PC-3 (cell line): ENCODE measurements at regions not wholly inside any gene's neighbourhood (a gene's known extent, or its start where the extent isn't known, plus 50 kb on each side); places are given as distances from the start of the nearest gene placed in this dataset.

Experiments used
- ATAC-seq: fragments of 200-7000 bp; cut with Tn5 transposase; 2 replicates; pipeline ENCODE4 v1.9.1; 2020; ENCODE audit warnings: mild to moderate bottlenecking, moderate library complexity
- BruUV-seq: library from RNA; stranded (reverse); fragments of 400-500 nt; replicated peaks from 2 replicates; lab custom pipeline; 2021; lab: Mats Ljungman, UMichigan
- CTCF ChIA-PET: fragments of 300-600 bp; sonication (Branson Sonifier 250); formaldehyde crosslinking; loops from one replicate; lab custom pipeline; 2022; ENCODE audit warnings: antibody characterized with exemption; lab: Charles Lee
- POLR2A ChIA-PET: fragments of 300-600 bp; sonication (Branson Sonifier 250); formaldehyde crosslinking; loops from one replicate; lab custom pipeline; 2022; ENCODE audit warnings: antibody characterized with exemption; ENCODE audit not compliant: unreplicated experiment; lab: Charles Lee
- DNase-seq: peaks from one replicate; pipeline ENCODE4 v3.0.0-alpha.2; 2015
- H2AFZ ChIP-seq: fragments of 300-600 bp; sonication (generic); 2 replicates; pipeline ENCODE4 v1.6.0; 2016; ENCODE audit warnings: antibody characterized with exemption, low read length
- H3F3A ChIP-seq: fragments of 300-600 bp; sonication (generic); one replicate; pipeline ENCODE4 v1.6.0; 2017; ENCODE audit warnings: antibody characterized with exemption, low read length, control low read depth, mild to moderate bottlenecking; ENCODE audit not compliant: unreplicated experiment
- H3K27ac ChIP-seq: fragments of 300-600 bp; sonication (generic); 2 replicates; pipeline ENCODE4 v1.5.1; 2016; ENCODE audit warnings: mild to moderate bottlenecking, low read length
- H3K27me3 ChIP-seq: fragments of 300-600 bp; sonication (generic); 2 replicates; pipeline ENCODE4 v1.6.1; 2016; ENCODE audit warnings: low read length, mixed read lengths
- H3K36me3 ChIP-seq: fragments of 300-600 bp; sonication (generic); 2 replicates; pipeline ENCODE4 v1.6.1; 2016; ENCODE audit warnings: low read depth, mixed run types, low read length, mixed read lengths
- H3K4me1 ChIP-seq: fragments of 300-600 bp; sonication (generic); 2 replicates; pipeline ENCODE4 v1.5.1; 2016; ENCODE audit warnings: low read length; ENCODE audit not compliant: insufficient read depth
- H3K4me2 ChIP-seq: fragments of 300-600 bp; sonication (generic); 2 replicates; pipeline ENCODE4 v1.6.0; 2016; ENCODE audit warnings: low read length
- H3K4me3 ChIP-seq: fragments of 300-600 bp; sonication (generic); 2 replicates; pipeline ENCODE4 v1.5.1; 2016; ENCODE audit warnings: mild to moderate bottlenecking, low read length, mixed read lengths
- H3K79me2 ChIP-seq: fragments of 300-600 bp; sonication (generic); 2 replicates; pipeline ENCODE4 v1.6.1; 2017; ENCODE audit warnings: low read length, mixed read lengths
- H3K9ac ChIP-seq: fragments of 300-600 bp; sonication (generic); 2 replicates; pipeline ENCODE4 v1.6.0; 2016; ENCODE audit warnings: mild to moderate bottlenecking, low read length
- H3K9me2 ChIP-seq: fragments of 300-600 bp; sonication (generic); replicated peaks from 2 replicates; pipeline ENCODE4 v1.6.1; 2016; ENCODE audit warnings: mixed run types, low read length, mixed read lengths
- H3K9me3 ChIP-seq: fragments of 300-600 bp; sonication (generic); 2 replicates; pipeline ENCODE4 v1.6.1; 2016; ENCODE audit warnings: low read length, mixed read lengths
- H4K20me1 ChIP-seq: fragments of 300-600 bp; sonication (generic); 2 replicates; pipeline ENCODE4 v1.6.1; 2016; ENCODE audit warnings: low read length, mixed read lengths
- CTCF ChIP-seq: fragments of 300-600 bp; sonication (generic); conservative IDR thresholded peaks from 2 replicates; pipeline ENCODE4 v1.5.1; 2017; ENCODE audit warnings: antibody characterized with exemption, low read depth, mild to moderate bottlenecking, low read length
- EZH2 ChIP-seq: fragments of 300-600 bp; sonication (generic); IDR thresholded peaks from one replicate; pipeline ENCODE4 v1.6.1; 2017; ENCODE audit warnings: antibody characterized with exemption, mild to moderate bottlenecking, low read length; ENCODE audit not compliant: unreplicated experiment
- EZH2phosphoT487 ChIP-seq: fragments of 300-600 bp; sonication (generic); IDR thresholded peaks from 2 replicates; pipeline ENCODE4 v1.6.1; 2018; ENCODE audit warnings: mild to moderate bottlenecking, antibody characterized with exemption, low read length, borderline replicate concordance
- intact Hi-C: fragments of 100-400 bp; cut with micrococcal nuclease; formaldehyde crosslinking; loops from 2 replicates; pipeline ENCODE4 v1.9.0; 2023

- no peak overlapping the region for H3K4me2 ChIP-seq
- H3K4me3 ChIP-seq = no peak overlapping the region
- no peak overlapping the region for H3K9ac ChIP-seq
- no peaks in the 10 kb centered on the region for H3K9me2 ChIP-seq
- H3K9me3 ChIP-seq = no peaks in the 10 kb centered on the region
- DNase-seq = no peak
- no peak overlapping the region for H2AFZ ChIP-seq
- H3K4me1 ChIP-seq = peaks cover 17% of the 10 kb centered on the region
- CTCF ChIA-PET = no interaction called here
- no peaks in the 10 kb centered on the region for H4K20me1 ChIP-seq
- BruUV-seq = no TSS peak
- no peaks in the 10 kb centered on the region for H3K36me3 ChIP-seq
- TF ChIP-seq EZH2 = no peak
- no peak for TF ChIP-seq EZH2phosphoT487
- no peak for TF ChIP-seq CTCF
- no peaks in the 10 kb centered on the region for H3F3A ChIP-seq
- no peaks in the 10 kb centered on the region for H3K27me3 ChIP-seq
- H3K79me2 ChIP-seq = no peaks in the 10 kb centered on the region
- intact Hi-C loops = no loop called here
- no peak overlapping the region for H3K27ac ChIP-seq
- POLR2A ChIA-PET = no interaction called here
- ATAC-seq = no peak
Observed at GRCh38 chr4:123823244-123823643, 426.6 kb downstream of the SPRY1 start.

- Histone ChIP-seq H3K27me3 (no peaks in the 10 kb centered on the region), H2AFZ (no peak overlapping the region), H3K9me2 (no peaks in the 10 kb centered on the region), H3K9ac (no peak overlapping the region), H3K27ac (no peak overlapping the region), H4K20me1 (no peaks in the 10 kb centered on the region), H3F3A (no peaks in the 10 kb centered on the region), H3K4me3 (no peak overlapping the region), H3K9me3 (no peaks in the 10 kb centered on the region), H3K79me2 (no peaks in the 10 kb centered on the region), H3K4me1 (peaks cover 12% of the 10 kb centered on the region), H3K4me2 (no peak overlapping the region), H3K36me3 (no peaks in the 10 kb centered on the region)
- ATAC-seq = no peak
- intact Hi-C loops = no loop called here
- CTCF ChIA-PET = no interaction called here
- TF ChIP-seq EZH2phosphoT487 (no peak), CTCF (no peak), EZH2 (no peak)
- POLR2A ChIA-PET = no interaction called here
- BruUV-seq = no TSS peak
- DNase-seq = no peak
Observed at GRCh38 chr4:123824524-123824923, 427.9 kb downstream of the SPRY1 start.

- Histone ChIP-seq H3K4me2 (no peak overlapping the region), H3K27ac (no peak overlapping the region), H4K20me1 (no peaks in the 10 kb centered on the region), H3F3A (no peaks in the 10 kb centered on the region), H3K79me2 (no peaks in the 10 kb centered on the region), H3K9ac (no peak overlapping the region), H3K27me3 (no peaks in the 10 kb centered on the region), H3K36me3 (no peaks in the 10 kb centered on the region), H3K9me3 (no peaks in the 10 kb centered on the region), H3K9me2 (no peaks in the 10 kb centered on the region), H2AFZ (no peak overlapping the region), H3K4me1 (0 out of 2 replicates have a peak, but pooled peaks cover 6% of the 10 kb centered on the region), H3K4me3 (no peak overlapping the region)
- CTCF ChIA-PET = no interaction called here
- TF ChIP-seq EZH2phosphoT487 (no peak), EZH2 (no peak), CTCF (no peak)
- POLR2A ChIA-PET = no interaction called here
- intact Hi-C loops = no loop called here
- peak; percentile 11 for DNase-seq
- ATAC-seq = no peak
- no TSS peak for BruUV-seq
Observed at GRCh38 chr4:123825596-123826291, 429.1 kb downstream of the SPRY1 start.
